Astrocyte (in vitro differentiated cells and primary cell): ENCODE measurements at regions not wholly inside any gene's neighbourhood (a gene's known extent, or its start where the extent isn't known, plus 50 kb on each side); places are given as distances from the start of the nearest gene placed in this dataset.

ENCODE experiments used
- DNase-seq: peaks from one replicate; pipeline ENCODE4 v3.0.0-alpha.2; 2010; ENCODE audit warnings: low read depth
- FAIRE-seq: peaks from 2 replicates; lab custom pipeline; 2011; peaks lifted over from hg19 to GRCh38; lab: Jason Lieb, UNC
- H2AFZ ChIP-seq: 2 replicates; pipeline ENCODE4 v1.6.0; 2012; ENCODE audit warnings: low read depth, low read length, inconsistent platforms
- H3K27ac ChIP-seq: 2 replicates; pipeline ENCODE4 v1.5.1; 2011; ENCODE audit warnings: low read depth, low read length, inconsistent platforms
- H3K27me3 ChIP-seq: 2 replicates; pipeline ENCODE4 v1.6.0; 2011; ENCODE audit warnings: low read length, inconsistent platforms; ENCODE audit not compliant: insufficient read depth
- H3K36me3 ChIP-seq: 2 replicates; pipeline ENCODE4 v1.5.1; 2011; ENCODE audit warnings: low read length, inconsistent platforms; ENCODE audit not compliant: insufficient read depth
- H3K4me1 ChIP-seq: 2 replicates; pipeline ENCODE4 v1.5.1; 2011; ENCODE audit warnings: low read length, inconsistent platforms; ENCODE audit not compliant: insufficient read depth
- H3K4me2 ChIP-seq: 2 replicates; pipeline ENCODE4 v1.6.0; 2012; ENCODE audit warnings: low read length, inconsistent platforms
- H3K4me3 ChIP-seq: 2 replicates; pipeline ENCODE4 v1.5.1; 2011; ENCODE audit warnings: low read depth, mild to moderate bottlenecking, low read length, inconsistent platforms; ENCODE audit not compliant: insufficient read depth
- H3K79me2 ChIP-seq: 2 replicates; pipeline ENCODE4 v1.6.0; 2012; ENCODE audit warnings: mild to moderate bottlenecking, low read length, inconsistent platforms; ENCODE audit not compliant: insufficient read depth
- H3K9ac ChIP-seq: 2 replicates; pipeline ENCODE4 v1.6.0; 2012; ENCODE audit warnings: mild to moderate bottlenecking, low read length, inconsistent platforms
- H3K9me3 ChIP-seq: 2 replicates; pipeline ENCODE4 v1.5.1; 2012; ENCODE audit warnings: low read depth, mild to moderate bottlenecking, low read length, inconsistent platforms; ENCODE audit not compliant: insufficient read depth
- H4K20me1 ChIP-seq: 2 replicates; pipeline ENCODE4 v1.6.0; 2012; ENCODE audit warnings: low read length, inconsistent platforms; ENCODE audit not compliant: insufficient read depth
- H3K27ac Mint-ChIP-seq: one replicate; pipeline ENCODE4 v1.8.0; 2021; ENCODE audit warnings: mild to moderate bottlenecking, mixed read lengths; ENCODE audit not compliant: unreplicated experiment
- H3K27me3 Mint-ChIP-seq: one replicate; pipeline ENCODE4 v1.8.0; 2021; ENCODE audit warnings: low read depth, mixed read lengths; ENCODE audit not compliant: unreplicated experiment
- H3K36me3 Mint-ChIP-seq: one replicate; pipeline ENCODE4 v1.8.0; 2021; ENCODE audit warnings: low read depth, mixed read lengths; ENCODE audit not compliant: unreplicated experiment
- H3K4me1 Mint-ChIP-seq: one replicate; pipeline ENCODE4 v1.8.0; 2021; ENCODE audit warnings: low read depth, mixed read lengths; ENCODE audit not compliant: unreplicated experiment
- H3K4me3 Mint-ChIP-seq: one replicate; pipeline ENCODE4 v1.8.0; 2021; ENCODE audit warnings: mild to moderate bottlenecking, moderate library complexity, mixed read lengths; ENCODE audit not compliant: unreplicated experiment
- H3K9me3 Mint-ChIP-seq: one replicate; pipeline ENCODE4 v1.8.0; 2021; ENCODE audit warnings: mild to moderate bottlenecking, mixed read lengths; ENCODE audit not compliant: unreplicated experiment
- CTCF ChIP-seq: IDR thresholded peaks from 2 replicates; pipeline ENCODE4 v1.5.1; 2011; ENCODE audit warnings: low read depth, mild to moderate bottlenecking, inconsistent platforms, low read length, moderate library complexity; ENCODE audit not compliant: insufficient read depth
- EZH2 ChIP-seq: IDR thresholded peaks from 2 replicates; pipeline ENCODE4 v1.6.1; 2012; ENCODE audit warnings: mild to moderate bottlenecking, low read length, inconsistent platforms; ENCODE audit not compliant: insufficient read depth

GRCh38 chr15:94542391-94542790 lies 311.0 kb downstream of the MCTP2 start:
- Histone ChIP-seq H4K20me1 (no peaks in the 10 kb centered on the region), H3K4me1 (no peaks in the 10 kb centered on the region), H2AFZ (no peak overlapping the region), H3K27me3 (no peaks in the 10 kb centered on the region), H3K27ac (no peak overlapping the region), H3K9me3 (no peaks in the 10 kb centered on the region), H3K4me2 (no peak overlapping the region), H3K9ac (no peak overlapping the region), H3K79me2 (no peaks in the 10 kb centered on the region), H3K36me3 (no peaks in the 10 kb centered on the region), H3K4me3 (no peak overlapping the region)
- no peak for FAIRE-seq
- no peaks in the 10 kb centered on the region for H3K4me1 Mint-ChIP-seq
- no peaks in the 10 kb centered on the region for H3K36me3 Mint-ChIP-seq
- H3K27ac Mint-ChIP-seq = no peak overlapping the region
- no peak for DNase-seq
- no peak overlapping the region for H3K4me3 Mint-ChIP-seq
- peaks cover 1% of the 10 kb centered on the region for H3K27me3 Mint-ChIP-seq
- TF ChIP-seq EZH2 = no peak
- no peak for TF ChIP-seq CTCF
- peaks cover under 1% of the 10 kb centered on the region for H3K9me3 Mint-ChIP-seq

GRCh38 chr15:94546808-94547207 lies 315.4 kb downstream of the MCTP2 start:
- FAIRE-seq (no peak), DNase-seq (no peak)
- TF ChIP-seq EZH2 = no peak
- TF ChIP-seq CTCF = no peak
- H3K27me3 Mint-ChIP-seq = peaks cover 1% of the 10 kb centered on the region
- no peaks in the 10 kb centered on the region for H4K20me1 ChIP-seq
- H3K27ac ChIP-seq = no peak overlapping the region
- no peak overlapping the region for H3K4me2 ChIP-seq
- no peaks in the 10 kb centered on the region for H3K4me1 Mint-ChIP-seq
- no peak overlapping the region for H2AFZ ChIP-seq
- no peaks in the 10 kb centered on the region for H3K9me3 Mint-ChIP-seq
- no peaks in the 10 kb centered on the region for H3K36me3 Mint-ChIP-seq
- H3K27me3 ChIP-seq = no peaks in the 10 kb centered on the region
- H3K9ac ChIP-seq = no peak overlapping the region
- no peak overlapping the region for H3K4me3 ChIP-seq
- no peaks in the 10 kb centered on the region for H3K9me3 ChIP-seq
- no peak overlapping the region for H3K27ac Mint-ChIP-seq
- no peaks in the 10 kb centered on the region for H3K4me1 ChIP-seq
- no peaks in the 10 kb centered on the region for H3K79me2 ChIP-seq
- H3K36me3 ChIP-seq = no peaks in the 10 kb centered on the region
- no peak overlapping the region for H3K4me3 Mint-ChIP-seq

- FAIRE-seq = no peak
- no peak overlapping the region for H3K4me3 Mint-ChIP-seq
- H3K4me1 ChIP-seq = no peaks in the 10 kb centered on the region
These were observed 316.4 kb downstream of the MCTP2 start for GRCh38 chr15:94547711-94548110.

More at GRCh38 chr15:94547711-94548110, 316.4 kb downstream of the MCTP2 start:
- no peaks in the 10 kb centered on the region for H3K4me1 Mint-ChIP-seq
- H4K20me1 ChIP-seq = no peaks in the 10 kb centered on the region
- H3K36me3 ChIP-seq = no peaks in the 10 kb centered on the region
- H3K36me3 Mint-ChIP-seq = no peaks in the 10 kb centered on the region
- H2AFZ ChIP-seq = no peak overlapping the region
- H3K79me2 ChIP-seq = no peaks in the 10 kb centered on the region
- no peaks in the 10 kb centered on the region for H3K9me3 Mint-ChIP-seq
- DNase-seq = no peak
- no peak overlapping the region for H3K4me3 ChIP-seq
- no peak overlapping the region for H3K4me2 ChIP-seq
- no peak for TF ChIP-seq CTCF
- TF ChIP-seq EZH2 = no peak
- H3K9ac ChIP-seq = no peak overlapping the region
- H3K9me3 ChIP-seq = no peaks in the 10 kb centered on the region
- no peaks in the 10 kb centered on the region for H3K27me3 ChIP-seq
- peaks cover 1% of the 10 kb centered on the region for H3K27me3 Mint-ChIP-seq
- no peak overlapping the region for H3K27ac ChIP-seq
- H3K27ac Mint-ChIP-seq = no peak overlapping the region
